ENCODE measurements at regions not wholly inside any gene's neighbourhood (a gene's known extent, or its start where the extent isn't known, plus 50 kb on each side); places are given as distances from the start of the nearest gene placed in this dataset.

- TF ChIP-seq CHD7 (IDR thresholded peaks at IDR 0.05; ENCODE audit: insufficient replicate concordance, low read length) (no peak), CHD2 (IDR thresholded peaks at IDR 0.05; ENCODE audit: low read length) (no peak), TAF1 (IDR thresholded peaks at IDR 0.05; ENCODE audit: low read depth, low read length) (no peak), SP1 (IDR thresholded peaks at IDR 0.05; ENCODE audit: low read depth, low read length) (no peak), SUZ12 (IDR thresholded peaks at IDR 0.05; ENCODE audit: low read length) (no peak), KDM5A (IDR thresholded peaks at IDR 0.05; ENCODE audit: low read length) (no peak), ATF3 (IDR thresholded peaks at IDR 0.05; ENCODE audit: insufficient read depth, low read depth, low read length) (no peak)
Measured at GRCh38 chr15:99440551-99441443, 125.0 kb upstream of the MEF2A start (continued).

Measured in H1 (cell line).